ENCODE measurements at regions not wholly inside any gene's neighbourhood (a gene's known extent, or its start where the extent isn't known, plus 50 kb on each side); places are given as distances from the start of the nearest gene placed in this dataset.

GRCh38 chr4:157911662-157912061, 261.2 kb downstream of the GASK1B start:
- Histone ChIP-seq H3K4me3 (no peak overlapping the region), H3K9me3 (no peaks in the 10 kb centered on the region), H3K4me1 (no peaks in the 10 kb centered on the region), H3K27me3 (replicated peaks in 1 of 7) (no peaks in the 10 kb centered on the region), H3K27ac (no peak overlapping the region), H3K36me3 (no peaks in the 10 kb centered on the region)
- intact Hi-C loops (cut with DNase I; ENCODE audit: low total_unique reads), result no loop called here
- 74 to 94% (median 89%) methylated on average over 1 of the region's 1 CpG for WGBS, 5 donors
- no peak for TF ChIP-seq POLR2AphosphoS5 (IDR thresholded peaks at IDR 0.05)
- no peak for TF ChIP-seq CTCF (IDR thresholded peaks at IDR 0.05 in 8 of 11, conservative IDR thresholded peaks at IDR 0.05 in 3 of 11)
- no peak for TF ChIP-seq POLR2A (IDR thresholded peaks at IDR 0.05)
- DNase-seq, result no peak

GRCh38 chr4:157908691-157909090, 264.1 kb downstream of the GASK1B start:
- H3K27ac ChIP-seq, result no peak overlapping the region
- intact Hi-C loops (cut with DNase I; ENCODE audit: low total_unique reads), result no loop called here
- H3K9me3 ChIP-seq, result no peaks in the 10 kb centered on the region
- no peaks in the 10 kb centered on the region for H3K4me1 ChIP-seq
- DNase-seq, result no peak
- 75 to 96% (median 89%) methylated on average over 2 of the region's 2 CpGs for WGBS, 5 donors
- TF ChIP-seq CTCF (IDR thresholded peaks at IDR 0.05 in 8 of 11, conservative IDR thresholded peaks at IDR 0.05 in 3 of 11) (no peak), POLR2A (IDR thresholded peaks at IDR 0.05) (no peak), POLR2AphosphoS5 (IDR thresholded peaks at IDR 0.05) (no peak)
- no peaks in the 10 kb centered on the region for H3K27me3 ChIP-seq (replicated peaks in 1 of 7)
- no peak overlapping the region for H3K4me3 ChIP-seq
- H3K36me3 ChIP-seq, result no peaks in the 10 kb centered on the region

- Histone ChIP-seq H3K27me3 (replicated peaks in 1 of 7) (no peaks in the 10 kb centered on the region), H3K4me3 (no peak overlapping the region), H3K4me1 (no peaks in the 10 kb centered on the region), H3K9me3 (no peaks in the 10 kb centered on the region), H3K36me3 (no peaks in the 10 kb centered on the region), H3K27ac (no peak overlapping the region)
- DNase-seq, result no peak
- no peak for TF ChIP-seq POLR2AphosphoS5 (IDR thresholded peaks at IDR 0.05)
- TF ChIP-seq POLR2A (IDR thresholded peaks at IDR 0.05), result no peak
- TF ChIP-seq CTCF (IDR thresholded peaks at IDR 0.05 in 8 of 11, conservative IDR thresholded peaks at IDR 0.05 in 3 of 11), result no peak
- 63 to 69% (median 64%) methylated on average over 3 of the region's 3 CpGs for WGBS, 5 donors
- intact Hi-C loops (cut with DNase I; ENCODE audit: low total_unique reads), result no loop called here
These were observed 264.8 kb downstream of the GASK1B start for GRCh38 chr4:157908031-157908430.

GRCh38 chr4:157907226-157907946, 265.4 kb downstream of the GASK1B start:
- Histone ChIP-seq H3K4me1 (no peaks in the 10 kb centered on the region), H3K27ac (no peak overlapping the region), H3K36me3 (no peaks in the 10 kb centered on the region), H3K27me3 (replicated peaks in 1 of 7) (no peaks in the 10 kb centered on the region), H3K4me3 (no peak overlapping the region), H3K9me3 (no peaks in the 10 kb centered on the region)
- 78 to 88% (median 85%) methylated on average over 5 of the region's 5 CpGs for WGBS, 5 donors
- TF ChIP-seq POLR2A (IDR thresholded peaks at IDR 0.05) (no peak), CTCF (IDR thresholded peaks at IDR 0.05 in 8 of 11, conservative IDR thresholded peaks at IDR 0.05 in 3 of 11) (no peak), POLR2AphosphoS5 (IDR thresholded peaks at IDR 0.05) (no peak)
- DNase-seq, result no peak
- intact Hi-C loops (cut with DNase I; ENCODE audit: low total_unique reads), result no loop called here

Measured in spleen (tissue), 11 donors.